ENCODE measurements at regions not wholly inside any gene's neighbourhood (a gene's known extent, or its start where the extent isn't known, plus 50 kb on each side); places are given as distances from the start of the nearest gene placed in this dataset.

- no peaks in the 10 kb centered on the region for H4K20me1 ChIP-seq (ENCODE audit: insufficient read depth, low read length)
Measured at GRCh38 chr3:145272684-145273083, 888.3 kb downstream of the PLOD2 start.

DNA sequence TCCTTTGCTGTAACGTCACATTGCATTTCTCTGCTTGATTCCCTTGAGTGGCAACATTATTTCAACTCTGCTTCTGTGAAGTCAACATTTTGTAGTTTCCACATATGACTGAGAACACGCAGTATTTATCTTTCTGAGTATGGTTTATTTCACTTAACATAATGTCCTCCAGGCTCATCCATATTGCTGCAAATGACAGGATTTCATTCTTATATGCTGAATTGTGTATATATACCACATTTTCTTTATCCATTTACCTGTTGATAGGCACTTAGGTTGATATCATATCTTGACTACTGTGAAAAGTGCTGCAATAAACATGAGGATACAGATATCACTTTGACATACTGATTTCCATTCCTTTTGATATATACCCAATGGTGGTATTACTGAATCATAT lies 878.5 kb downstream of the PLOD2 start:
- intact Hi-C loops (cut with micrococcal nuclease) = no loop called here
- Histone ChIP-seq H3K9ac (ENCODE audit: insufficient read depth, low read length, poor library complexity, severe bottlenecking) (no peak overlapping the region), H4K20me1 (ENCODE audit: insufficient read depth, low read length) (no peaks in the 10 kb centered on the region), H3K36me3 (replicated peaks in 1 of 2; ENCODE audit: control insufficient read depth in 1 of 2, insufficient read depth in 2 of 2, low read length in 2 of 2) (no peaks in the 10 kb centered on the region), H3K4me2 (replicated peaks; ENCODE audit: extremely low read depth, low read length, poor library complexity, severe bottlenecking) (no peak overlapping the region), H2AFZ (ENCODE audit: insufficient read depth, low read depth, low read length, poor library complexity, severe bottlenecking) (no peak overlapping the region), H3K79me2 (ENCODE audit: insufficient read depth, low read length) (no peaks in the 10 kb centered on the region), H3K27me3 (ENCODE audit: control insufficient read depth in 2 of 2, insufficient read depth in 2 of 2, low read length in 2 of 2) (no peaks in the 10 kb centered on the region), H3K27ac (ENCODE audit: low read depth in 1 of 2, low read length in 2 of 2) (no peak overlapping the region), H3K4me3 (replicated peaks in 1 of 3; ENCODE audit: low read depth in 2 of 3, low read length in 3 of 3) (no peak overlapping the region), H3K9me3 (replicated peaks in 1 of 2; ENCODE audit: control insufficient read depth in 1 of 2, insufficient read depth in 1 of 2, low read length in 2 of 2) (no peaks in the 10 kb centered on the region), H3K4me1 (ENCODE audit: control insufficient read depth in 1 of 2, insufficient read depth in 2 of 2, low read length in 2 of 2) (no peaks in the 10 kb centered on the region)
- DNase-seq = no peak
- no peak overlapping the region for H3K4me3 Mint-ChIP-seq
- no peak overlapping the region for H3K27ac Mint-ChIP-seq
- H3K27me3 Mint-ChIP-seq (ENCODE audit: low read depth in 3 of 3) = no peaks in the 10 kb centered on the region
- H3K36me3 Mint-ChIP-seq = no peaks in the 10 kb centered on the region
- H3K4me1 Mint-ChIP-seq = no peaks in the 10 kb centered on the region
- H3K9me3 Mint-ChIP-seq = peaks cover 0 to 9% (median 3%) of the 10 kb centered on the region in 7 donors
- TF ChIP-seq, protein P1, sequence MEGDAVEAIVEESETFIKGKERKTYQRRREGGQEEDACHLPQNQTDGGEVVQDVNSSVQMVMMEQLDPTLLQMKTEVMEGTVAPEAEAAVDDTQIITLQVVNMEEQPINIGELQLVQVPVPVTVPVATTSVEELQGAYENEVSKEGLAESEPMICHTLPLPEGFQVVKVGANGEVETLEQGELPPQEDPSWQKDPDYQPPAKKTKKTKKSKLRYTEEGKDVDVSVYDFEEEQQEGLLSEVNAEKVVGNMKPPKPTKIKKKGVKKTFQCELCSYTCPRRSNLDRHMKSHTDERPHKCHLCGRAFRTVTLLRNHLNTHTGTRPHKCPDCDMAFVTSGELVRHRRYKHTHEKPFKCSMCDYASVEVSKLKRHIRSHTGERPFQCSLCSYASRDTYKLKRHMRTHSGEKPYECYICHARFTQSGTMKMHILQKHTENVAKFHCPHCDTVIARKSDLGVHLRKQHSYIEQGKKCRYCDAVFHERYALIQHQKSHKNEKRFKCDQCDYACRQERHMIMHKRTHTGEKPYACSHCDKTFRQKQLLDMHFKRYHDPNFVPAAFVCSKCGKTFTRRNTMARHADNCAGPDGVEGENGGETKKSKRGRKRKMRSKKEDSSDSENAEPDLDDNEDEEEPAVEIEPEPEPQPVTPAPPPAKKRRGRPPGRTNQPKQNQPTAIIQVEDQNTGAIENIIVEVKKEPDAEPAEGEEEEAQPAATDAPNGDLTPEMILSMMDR (IDR thresholded peaks at IDR 0.05) = no peak
- no CpG with 5 or more reads among the region's 2 CpGs for WGBS (ENCODE audit: insufficient coverage)

More at GRCh38 chr3:145272684-145273083, 888.3 kb downstream of the PLOD2 start:
- Mint-ChIP-seq H3K4me1 (no peaks in the 10 kb centered on the region), H3K4me3 (no peak overlapping the region), H3K27me3 (ENCODE audit: low read depth in 3 of 3) (no peaks in the 10 kb centered on the region), H3K36me3 (no peaks in the 10 kb centered on the region), H3K27ac (no peak overlapping the region), H3K9me3 (peaks cover 0 to 6% (median 1%) of the 10 kb centered on the region in 7 donors)
- Histone ChIP-seq H3K4me2 (replicated peaks; ENCODE audit: extremely low read depth, low read length, poor library complexity, severe bottlenecking) (no peak overlapping the region), H3K9ac (ENCODE audit: insufficient read depth, low read length, poor library complexity, severe bottlenecking) (no peak overlapping the region), H3K4me1 (ENCODE audit: control insufficient read depth in 1 of 2, insufficient read depth in 2 of 2, low read length in 2 of 2) (no peaks in the 10 kb centered on the region), H2AFZ (ENCODE audit: insufficient read depth, low read depth, low read length, poor library complexity, severe bottlenecking) (no peak overlapping the region), H3K27me3 (ENCODE audit: control insufficient read depth in 2 of 2, insufficient read depth in 2 of 2, low read length in 2 of 2) (no peaks in the 10 kb centered on the region), H3K36me3 (replicated peaks in 1 of 2; ENCODE audit: control insufficient read depth in 1 of 2, insufficient read depth in 2 of 2, low read length in 2 of 2) (no peaks in the 10 kb centered on the region), H3K4me3 (replicated peaks in 1 of 3; ENCODE audit: low read depth in 2 of 3, low read length in 3 of 3) (no peak overlapping the region), H3K27ac (ENCODE audit: low read depth in 1 of 2, low read length in 2 of 2) (no peak overlapping the region), H3K9me3 (replicated peaks in 1 of 2; ENCODE audit: control insufficient read depth in 1 of 2, insufficient read depth in 1 of 2, low read length in 2 of 2) (peaks cover 0 to 6% of the 10 kb centered on the region in 2 donors), H3K79me2 (ENCODE audit: insufficient read depth, low read length) (no peaks in the 10 kb centered on the region)
- DNase-seq = no peak
- WGBS (ENCODE audit: insufficient coverage) = 90% methylated on average over 2 of the region's 3 CpGs
- intact Hi-C loops (cut with micrococcal nuclease) = no loop called here
- TF ChIP-seq, protein P1 (IDR thresholded peaks at IDR 0.05) = no peak

Data from CD14-positive monocyte (primary cell).